SK-N-DZ (cell line): ENCODE measurements at regions not wholly inside any gene's neighbourhood (a gene's known extent, or its start where the extent isn't known, plus 50 kb on each side); places are given as distances from the start of the nearest gene placed in this dataset.
"Not testable (repeated sequence)": the region's sequence is repeated elsewhere in the genome, so short reads cannot be mapped to it uniquely, and the experiment has no call there.

Source experiments
- DNase-seq: peaks from one replicate; pipeline ENCODE4 v3.0.0-alpha.2; 2015; ENCODE audit warnings: low spot score

DNA sequence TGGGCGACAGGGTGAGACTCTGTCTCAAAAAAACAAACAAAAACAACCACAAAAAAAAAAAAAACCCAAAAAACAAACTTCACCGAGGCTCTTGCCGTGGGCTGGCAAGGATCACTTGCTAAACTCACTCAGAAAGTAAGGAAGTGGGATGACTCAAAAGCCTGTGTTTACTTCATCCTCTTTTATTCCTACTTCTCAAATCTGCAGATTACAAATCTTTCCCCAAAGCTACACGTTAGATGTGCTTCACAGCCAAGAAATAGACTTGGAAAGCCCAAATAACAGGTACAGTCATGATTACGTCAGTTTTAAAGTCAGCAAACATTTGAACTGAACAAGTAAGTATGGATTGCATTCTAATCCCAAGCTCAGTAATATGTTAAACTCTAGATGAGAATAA, 359.3 kb downstream of the ADGRL2 start:
- no peak for DNase-seq

DNA sequence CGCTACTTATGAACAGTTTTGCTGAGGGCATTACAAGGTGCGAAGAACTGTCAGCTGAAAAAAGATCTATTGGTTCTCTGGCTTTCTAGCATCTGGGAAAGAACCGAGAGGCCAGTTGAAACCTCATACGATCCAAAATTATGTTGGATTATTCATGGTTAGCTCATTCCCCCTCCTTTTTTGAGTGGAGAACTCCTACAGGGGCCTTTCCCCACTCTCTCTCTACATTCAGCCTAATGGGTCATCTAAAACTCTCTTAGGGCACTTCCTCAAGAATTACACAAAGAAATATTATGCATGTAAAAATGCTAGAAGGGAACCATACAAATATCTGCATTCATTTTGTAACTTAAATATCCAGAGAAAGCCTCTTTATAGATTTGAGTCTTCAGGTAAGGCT, 358.2 kb downstream of the ADGRL2 start:
- DNase-seq, result no peak

DNA sequence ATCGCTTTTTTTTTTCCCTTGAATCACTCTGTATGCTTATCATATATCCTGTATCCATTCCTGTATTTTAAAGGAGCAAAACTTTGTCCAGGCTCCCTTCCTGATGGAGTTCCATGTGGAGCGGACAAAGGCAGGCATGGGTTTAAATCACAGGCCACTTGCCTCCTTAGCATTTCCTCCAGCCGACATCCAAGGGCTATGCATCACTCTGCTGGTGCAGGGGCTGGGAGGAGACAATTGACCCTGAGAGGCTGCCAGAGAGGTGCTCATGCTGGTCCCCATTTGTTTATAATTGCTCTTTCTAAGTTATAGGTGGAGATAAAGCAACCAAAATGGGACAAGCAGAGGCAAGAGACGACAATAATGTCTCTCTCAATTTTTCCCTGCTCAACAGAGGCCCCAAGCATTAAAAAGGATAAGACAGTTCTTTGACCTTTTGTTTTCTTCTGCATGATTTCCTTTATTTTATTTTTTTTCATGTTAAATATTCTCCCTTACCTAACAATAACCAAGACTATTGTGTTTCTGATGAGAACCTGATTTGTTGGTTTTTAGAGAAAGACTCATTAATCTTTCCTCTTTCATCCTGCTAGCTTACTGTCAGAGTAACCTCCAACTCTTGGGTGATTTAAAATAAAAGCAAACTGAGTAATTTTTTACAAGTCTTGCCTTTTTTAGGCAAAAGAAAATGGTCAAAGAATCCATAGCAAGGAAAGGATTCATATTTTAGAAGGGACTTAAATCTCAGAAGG, 353.7 kb downstream of the ADGRL2 start:
- DNase-seq, result no peak

GRCh38 chr1:82153752-82154151, 353.0 kb downstream of the ADGRL2 start:
- DNase-seq, result no peak

- DNase-seq, result no peak
Measured at GRCh38 chr1:82153272-82153629, 352.5 kb downstream of the ADGRL2 start.

- no peak for DNase-seq
Measured at GRCh38 chr1:82152356-82153271, 351.9 kb downstream of the ADGRL2 start.

- DNase-seq, result no peak
Measured at GRCh38 chr1:82145656-82146055, 344.9 kb downstream of the ADGRL2 start.

DNA sequence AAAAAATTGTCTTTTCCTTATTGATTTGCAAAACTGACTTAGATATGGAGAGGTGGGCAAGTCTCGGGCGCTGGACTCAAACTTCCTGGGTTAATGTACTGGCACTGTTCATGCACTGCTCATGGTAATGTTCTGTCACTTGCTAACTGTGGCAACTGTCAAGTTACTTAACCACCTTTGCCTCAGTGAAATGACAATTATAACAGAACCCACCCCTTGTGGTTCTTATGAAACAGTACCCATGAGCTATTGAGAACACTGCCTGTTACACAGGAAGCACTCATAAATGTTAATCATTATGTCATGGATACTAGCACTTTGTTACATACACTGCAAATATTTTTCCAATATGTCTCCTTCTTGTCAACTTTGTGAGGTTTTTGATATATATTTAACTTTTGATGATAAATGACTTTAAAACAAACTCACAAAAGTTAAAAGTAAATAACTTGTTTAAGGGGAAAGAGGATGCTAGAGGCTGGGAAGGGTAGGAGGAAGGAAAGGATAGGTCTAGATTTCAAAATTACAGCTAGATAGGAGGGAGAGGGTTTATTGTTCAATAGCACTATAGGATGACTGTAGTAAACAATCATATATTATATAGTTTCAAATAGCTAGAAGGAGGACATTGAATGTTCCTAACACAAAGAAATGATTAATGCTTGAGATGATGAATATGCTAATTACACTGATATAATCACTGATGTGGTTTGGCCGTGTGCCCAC, 342.5 kb downstream of the ADGRL2 start:
- DNase-seq, result no peak

DNA sequence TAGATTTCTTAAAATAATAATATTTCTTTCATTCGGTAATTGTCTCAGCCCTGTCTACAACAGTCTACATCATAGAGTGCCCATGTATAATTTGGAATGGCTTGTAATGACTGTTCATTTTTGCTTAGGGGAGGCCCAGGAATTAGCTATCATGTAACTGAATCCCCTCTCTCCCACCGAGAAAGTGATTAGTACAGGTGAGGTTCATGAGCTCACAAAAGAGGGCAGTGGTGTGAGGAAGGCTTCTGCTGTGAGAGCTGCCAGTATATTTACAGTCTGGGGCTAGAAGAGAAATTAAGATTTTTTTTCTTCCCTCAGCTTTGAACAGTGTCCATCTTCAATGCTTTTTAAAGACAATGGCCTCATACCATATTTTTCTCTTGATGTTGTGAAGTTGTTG, 340.7 kb downstream of the ADGRL2 start:
- DNase-seq, result no peak

DNA sequence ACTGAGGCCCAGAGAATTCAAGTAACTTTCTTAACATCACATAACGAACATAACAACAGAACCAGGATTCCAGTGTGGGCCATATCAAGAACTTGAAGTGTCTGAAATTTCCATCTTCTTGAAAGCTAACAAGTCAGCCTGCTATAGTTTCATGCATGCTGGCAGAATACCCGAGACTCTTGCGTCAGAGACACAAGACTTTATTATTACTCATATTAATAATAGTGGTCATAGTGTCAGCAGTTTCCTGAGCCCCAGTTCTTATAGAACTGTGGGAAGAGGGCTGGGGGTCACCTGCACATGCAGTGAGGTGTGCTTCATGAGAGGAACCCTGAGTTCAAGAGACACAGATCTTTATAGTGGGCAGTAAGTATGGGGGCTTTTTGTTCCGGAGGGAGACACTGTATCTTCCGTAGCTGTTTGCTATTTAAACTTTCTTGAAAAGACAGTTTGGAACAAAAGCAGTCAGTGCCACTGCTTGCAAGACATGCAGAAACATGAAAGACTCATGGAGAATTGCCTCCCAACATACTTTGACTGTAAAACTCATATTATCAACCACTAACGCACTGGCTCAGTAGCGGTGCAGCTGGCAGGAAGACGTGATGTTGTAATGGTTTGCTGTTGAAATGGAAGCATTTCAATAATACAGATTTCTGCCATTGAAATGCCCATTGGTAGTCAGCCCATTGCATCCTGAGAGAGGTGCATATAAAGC, 339.2 kb downstream of the ADGRL2 start:
- no peak for DNase-seq

GRCh38 chr1:82136351-82136750, 335.6 kb downstream of the ADGRL2 start:
- not testable (repeated sequence) for DNase-seq

DNA sequence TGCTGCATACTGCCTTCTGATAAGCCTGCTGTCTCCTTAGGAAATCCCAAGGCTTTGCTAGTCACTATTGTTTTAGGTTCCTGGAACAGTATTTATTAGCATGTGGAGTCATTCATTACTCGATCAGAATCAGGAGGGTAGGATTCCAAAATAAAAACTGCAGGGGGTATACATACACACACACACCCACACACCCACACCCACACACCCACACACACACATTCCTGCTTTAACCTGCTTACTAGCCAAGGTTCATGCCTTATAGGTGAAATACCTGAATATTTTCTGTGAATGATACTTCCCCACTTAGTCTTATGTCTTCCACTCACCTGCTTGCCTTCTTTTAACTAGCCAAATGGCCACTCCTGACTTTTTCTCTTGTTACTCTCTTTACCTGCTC, 325.1 kb downstream of the ADGRL2 start:
- no peak for DNase-seq

GRCh38 chr1:82125119-82125518, 324.4 kb downstream of the ADGRL2 start:
- DNase-seq, result no peak

DNA sequence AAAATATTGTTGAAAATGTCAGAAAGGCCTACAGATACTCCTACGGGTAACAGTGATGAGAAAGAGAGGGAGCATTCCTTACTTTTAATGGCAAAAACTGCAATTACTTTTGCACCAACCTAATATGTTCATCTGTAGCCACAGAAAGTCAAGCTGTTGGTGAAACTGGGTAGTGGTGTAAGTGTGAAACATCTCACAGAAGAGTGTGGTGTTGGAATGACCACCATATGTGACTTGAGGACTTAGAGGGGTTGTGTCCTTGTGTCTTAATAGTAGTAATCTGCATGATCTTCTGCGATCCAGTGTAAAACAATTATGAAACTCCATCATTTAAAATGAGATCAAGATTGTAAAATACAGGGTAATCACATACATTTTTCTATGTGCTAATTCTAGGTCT, 320.7 kb downstream of the ADGRL2 start:
- DNase-seq, result no peak

- DNase-seq, result no peak
Measured at GRCh38 chr1:82116105-82116504, 315.4 kb downstream of the ADGRL2 start.

GRCh38 chr1:82114887-82115286, 314.2 kb downstream of the ADGRL2 start:
- DNase-seq, result no peak

DNA sequence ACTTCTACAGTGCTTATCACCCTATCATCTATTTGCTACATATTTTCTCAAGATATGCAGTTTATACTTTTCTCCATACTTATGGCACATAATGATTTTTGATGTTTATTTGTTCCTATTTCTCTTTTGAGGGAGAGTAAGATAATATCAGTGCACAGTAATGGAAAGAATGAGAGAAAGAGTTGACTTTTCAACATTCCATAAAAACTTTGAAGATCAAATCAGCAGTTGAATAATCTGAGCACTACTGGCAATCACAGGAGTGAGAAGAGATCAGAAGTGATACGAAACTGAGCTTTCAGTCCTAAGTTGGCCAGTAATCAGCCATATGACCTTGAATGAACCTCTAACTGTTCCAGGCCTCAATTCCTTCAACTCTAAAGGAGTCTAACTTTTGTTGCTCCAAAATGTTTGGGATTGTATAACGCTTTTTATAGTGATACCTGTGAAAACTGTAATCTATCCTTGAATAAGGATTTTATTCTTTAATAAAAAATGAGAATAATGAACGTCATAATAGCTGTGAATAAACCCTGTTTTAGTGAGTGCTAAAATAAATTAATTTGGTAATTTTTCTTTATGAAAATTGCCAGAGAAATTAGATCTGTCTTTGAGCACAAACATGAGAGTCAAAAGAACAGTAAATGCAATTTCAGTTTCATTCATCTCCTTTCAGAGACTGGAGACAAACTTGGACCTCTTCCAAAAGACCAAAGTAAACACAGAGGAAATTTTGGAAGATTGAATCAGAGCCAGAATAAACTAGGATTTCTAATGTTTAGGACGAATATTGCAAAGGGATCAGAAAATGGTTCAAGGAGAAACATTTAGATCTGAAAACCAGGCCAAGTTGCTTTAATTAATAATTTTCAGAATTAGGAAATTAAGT, 309.9 kb downstream of the ADGRL2 start:
- DNase-seq, result no peak

GRCh38 chr1:82108843-82109242, 308.1 kb downstream of the ADGRL2 start:
- no peak for DNase-seq

- DNase-seq, result no peak
Measured at GRCh38 chr1:82106672-82107071, 305.9 kb downstream of the ADGRL2 start.

- DNase-seq, result no peak
Measured at GRCh38 chr1:82099170-82099569, 298.4 kb downstream of the ADGRL2 start.

- no peak for DNase-seq
Measured at GRCh38 chr1:82094136-82094535, 293.4 kb downstream of the ADGRL2 start.
